GM18511 (cell line): ENCODE measurements at regions not wholly inside any gene's neighbourhood (a gene's known extent, or its start where the extent isn't known, plus 50 kb on each side); places are given as distances from the start of the nearest gene placed in this dataset.

Source experiments
- ATAC-seq: cut with Tn5 transposase; IDR thresholded peaks from one replicate; pipeline ENCODE4 v1.9.1; 2021; ENCODE audit warnings: mild to moderate bottlenecking, moderate library complexity; ENCODE audit not compliant: unreplicated experiment

DNA sequence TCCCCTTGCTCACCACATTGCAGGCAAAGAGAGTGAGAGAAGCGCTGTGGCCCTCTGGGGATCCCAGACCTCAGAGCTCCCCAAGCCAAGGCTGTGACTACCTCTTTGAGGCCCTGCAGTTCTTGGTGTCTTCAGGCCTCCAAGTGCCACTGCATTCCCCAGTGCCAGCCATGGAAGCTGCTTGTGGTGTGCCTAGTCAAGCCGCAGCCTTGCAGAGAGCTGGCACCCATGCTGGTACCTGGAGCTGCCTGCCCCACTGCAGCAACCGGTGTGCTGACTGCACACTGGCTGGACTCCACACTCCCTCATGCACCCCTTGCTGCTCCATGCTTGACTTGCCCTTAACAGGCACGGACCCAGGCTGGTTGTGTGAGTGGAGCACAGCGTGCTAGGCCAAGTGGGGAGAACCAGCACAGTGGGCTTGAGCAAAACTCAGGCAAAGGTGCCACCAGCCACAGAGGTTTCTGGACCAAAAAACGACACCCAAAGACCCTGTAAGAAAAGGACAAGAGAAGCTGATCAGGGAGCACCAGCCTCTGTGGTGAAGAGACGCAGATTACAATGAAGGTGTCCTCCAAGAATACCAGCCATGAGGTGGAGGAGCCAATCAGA lies 113.5 kb upstream of the TMEM18 start:
- ATAC-seq, result no peak

DNA sequence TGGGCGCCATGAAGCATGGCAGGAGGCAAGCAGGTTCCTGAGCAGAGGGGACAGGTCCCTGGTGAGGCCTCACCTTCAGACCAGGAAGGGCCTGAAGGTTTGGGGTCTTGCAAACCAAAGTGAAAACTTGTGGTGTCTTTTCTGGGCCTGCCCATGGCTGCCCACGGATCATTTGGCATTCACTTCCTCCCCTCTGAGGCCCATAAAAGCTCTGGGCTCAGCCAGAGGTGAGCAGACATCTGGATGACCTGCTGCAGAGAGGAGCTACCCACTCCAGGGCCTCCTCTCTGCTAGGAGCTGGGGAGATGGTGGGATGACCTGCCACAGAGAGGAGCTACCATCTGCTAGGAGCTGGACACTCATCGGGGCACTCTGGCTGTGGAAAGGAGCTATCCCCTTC lies 112.9 kb upstream of the TMEM18 start:
- no peak for ATAC-seq

DNA sequence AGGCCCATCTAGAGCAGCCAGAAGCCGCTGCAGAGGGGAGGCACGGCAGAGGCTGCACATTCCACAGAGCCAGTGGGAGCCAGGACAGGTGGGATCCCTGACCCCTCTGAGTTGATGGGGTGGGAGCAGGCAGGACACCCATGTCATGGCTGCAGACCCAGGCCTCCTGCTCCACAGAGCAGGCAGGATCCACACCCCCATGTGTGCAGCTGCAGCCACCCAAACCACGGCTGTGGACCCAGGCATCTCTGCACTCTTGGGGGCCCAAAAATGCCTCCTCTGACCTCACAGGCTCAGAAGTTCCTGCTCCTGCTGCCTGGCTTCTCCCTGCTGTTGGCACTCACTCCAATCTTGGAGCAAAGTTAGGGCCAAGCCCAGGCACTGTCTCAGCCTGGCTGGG lies 112.3 kb upstream of the TMEM18 start:
- no peak for ATAC-seq

DNA sequence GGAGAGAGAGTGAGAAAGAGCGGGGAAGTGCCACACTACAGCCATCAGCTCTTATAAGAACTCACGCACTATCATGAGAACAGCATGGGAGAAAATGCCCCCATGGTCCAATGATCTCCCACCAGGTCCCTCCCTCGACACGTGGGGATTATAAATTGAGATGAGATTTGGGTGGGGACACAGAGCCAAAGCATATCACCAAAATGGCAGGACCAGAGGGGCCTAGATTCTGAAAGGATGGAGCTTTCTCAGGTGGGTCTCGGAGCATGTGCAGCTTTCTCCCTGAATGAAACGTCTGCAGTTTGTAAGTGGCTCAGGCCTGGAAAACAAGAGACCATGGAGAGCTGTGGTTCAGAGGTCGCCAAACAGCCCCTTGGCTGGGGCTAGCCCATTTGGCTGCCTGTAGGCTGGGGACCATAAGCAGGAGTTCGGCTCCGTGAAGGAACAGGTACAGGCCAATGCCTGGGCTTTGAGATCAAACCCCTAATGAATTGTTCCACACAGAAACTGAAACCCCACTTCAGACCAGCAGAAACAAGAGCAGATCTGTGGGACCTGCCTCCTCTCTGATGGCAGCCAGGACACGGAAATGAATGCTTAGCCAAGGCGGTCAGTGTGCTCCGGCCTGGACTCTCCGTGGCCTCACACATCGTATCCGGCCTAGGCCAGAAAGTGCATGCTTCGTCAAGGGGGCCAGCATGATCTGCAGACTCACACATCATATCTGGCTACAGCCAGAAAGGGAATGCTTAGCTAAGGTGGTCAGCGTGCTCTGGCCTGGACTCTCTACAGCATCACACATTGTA lies 111.2 kb upstream of the TMEM18 start:
- no peak for ATAC-seq

- no peak for ATAC-seq
Measured at GRCh38 chr2:784753-785152, 107.5 kb upstream of the TMEM18 start.

GRCh38 chr2:780581-780980 lies 103.4 kb upstream of the TMEM18 start:
- no peak for ATAC-seq

DNA sequence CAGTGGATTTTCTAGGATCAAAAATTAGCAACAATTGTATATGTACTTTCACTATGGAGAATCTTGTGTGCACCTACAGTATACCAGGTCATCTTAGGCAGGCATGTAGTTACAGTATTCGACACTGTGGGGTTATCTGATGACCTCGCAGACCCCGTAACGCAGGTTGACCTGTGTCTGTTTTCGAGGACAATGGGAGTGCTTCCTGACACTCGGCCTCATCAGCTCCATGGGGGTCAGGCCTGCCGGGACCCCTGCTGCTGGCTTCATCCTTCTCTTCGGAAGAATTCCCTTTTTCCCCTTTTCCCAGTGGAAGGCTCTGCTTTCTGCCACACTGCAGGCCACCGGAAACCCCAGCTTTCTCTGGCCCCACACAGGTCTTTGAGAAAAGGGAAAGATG lies 102.8 kb upstream of the TMEM18 start:
- no peak for ATAC-seq

- ATAC-seq, result no peak
Measured at GRCh38 chr2:778731-779350, 101.6 kb upstream of the TMEM18 start.

DNA sequence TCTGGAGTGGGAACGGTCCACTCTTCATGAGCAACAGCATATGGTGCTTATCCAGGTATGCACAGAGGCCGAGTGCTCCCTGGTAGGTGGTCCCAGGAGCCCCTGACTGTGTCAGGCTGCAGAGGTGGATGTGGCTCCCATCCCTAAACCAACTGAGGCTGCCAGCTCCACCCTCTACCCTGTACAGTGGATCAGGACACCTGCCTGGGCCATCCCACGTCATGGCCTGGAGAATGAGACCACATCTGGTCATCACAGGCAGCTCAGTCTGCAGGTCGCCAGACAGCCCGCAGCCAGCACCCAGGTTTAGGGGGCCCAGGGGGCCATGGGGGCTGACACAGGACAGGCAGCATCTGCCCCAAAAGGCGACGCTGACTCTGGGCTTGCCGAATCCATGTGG lies 100.3 kb upstream of the TMEM18 start:
- no peak for ATAC-seq

- no peak for ATAC-seq
Measured at GRCh38 chr2:777051-777450, 99.8 kb upstream of the TMEM18 start.

GRCh38 chr2:776487-776886 lies 99.3 kb upstream of the TMEM18 start:
- ATAC-seq, result no peak

GRCh38 chr2:776038-776437 lies 98.8 kb upstream of the TMEM18 start:
- no peak for ATAC-seq

- ATAC-seq, result no peak
Measured at GRCh38 chr2:774436-774835, 97.2 kb upstream of the TMEM18 start.

DNA sequence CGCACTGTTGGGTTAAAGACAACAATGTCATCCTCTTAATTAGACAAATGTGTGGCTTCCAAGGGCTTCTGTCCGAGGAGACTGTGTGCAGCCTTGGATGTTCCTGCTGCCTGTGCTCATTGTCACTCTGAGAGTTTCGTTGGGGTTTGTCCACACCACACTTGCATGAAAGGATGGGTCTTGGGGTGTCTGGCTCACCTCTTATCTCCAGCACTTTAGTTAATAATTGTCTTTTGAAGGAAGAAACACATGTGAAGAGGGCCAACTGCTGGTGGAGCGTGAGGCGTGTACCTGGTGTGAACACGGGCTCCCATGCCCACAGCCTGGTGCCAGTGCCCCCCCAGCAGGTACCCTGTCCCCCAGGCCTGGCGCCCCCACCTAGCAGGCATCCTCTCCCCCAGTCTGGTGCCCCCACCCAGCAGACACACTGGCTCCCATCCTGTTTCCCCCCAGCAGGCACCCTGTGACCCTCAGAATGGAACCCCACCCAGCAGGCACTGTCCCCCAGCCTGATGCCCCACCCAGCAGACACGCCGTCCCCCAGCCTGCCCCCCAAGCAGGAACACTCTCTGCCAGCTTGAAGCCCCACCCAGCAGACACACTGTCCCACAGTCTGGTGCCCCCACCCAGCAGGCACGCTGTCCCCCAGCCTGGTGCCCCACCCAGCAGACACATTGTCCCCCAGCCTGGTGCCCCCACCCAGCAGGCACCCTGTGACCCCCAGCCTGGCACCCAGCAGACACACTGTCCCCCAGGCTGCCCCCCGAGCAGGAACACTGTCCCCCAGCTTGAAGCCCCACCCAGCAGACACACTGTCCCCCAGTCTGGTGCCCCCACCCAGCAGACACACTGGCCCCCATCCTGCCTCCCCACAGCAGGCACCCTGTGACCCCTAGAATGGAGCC lies 96.3 kb upstream of the TMEM18 start:
- peak; percentile 58 for ATAC-seq

- no peak for ATAC-seq
Measured at GRCh38 chr2:771538-771937, 94.3 kb upstream of the TMEM18 start.

DNA sequence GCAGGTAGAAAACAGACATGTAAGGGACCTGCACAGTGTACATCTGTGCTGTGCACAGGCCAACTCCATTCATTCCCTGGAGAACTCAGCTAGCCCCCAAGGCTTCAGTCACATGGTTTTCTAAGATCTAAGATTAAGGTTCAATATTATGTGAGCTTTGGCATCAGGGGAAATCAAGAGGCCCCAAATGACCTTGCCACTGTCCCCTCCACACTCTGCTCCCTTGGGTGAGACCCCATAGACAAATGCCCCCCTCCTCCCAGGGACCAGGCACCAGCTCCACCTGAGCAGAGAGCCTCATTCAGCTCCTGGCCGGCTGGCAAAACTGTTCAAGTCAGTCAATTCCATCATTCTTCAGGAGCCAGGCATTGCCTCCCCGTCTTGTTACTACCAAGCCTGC lies 93.6 kb upstream of the TMEM18 start:
- no peak for ATAC-seq

- no peak for ATAC-seq
Measured at GRCh38 chr2:769771-770170, 92.6 kb upstream of the TMEM18 start.

DNA sequence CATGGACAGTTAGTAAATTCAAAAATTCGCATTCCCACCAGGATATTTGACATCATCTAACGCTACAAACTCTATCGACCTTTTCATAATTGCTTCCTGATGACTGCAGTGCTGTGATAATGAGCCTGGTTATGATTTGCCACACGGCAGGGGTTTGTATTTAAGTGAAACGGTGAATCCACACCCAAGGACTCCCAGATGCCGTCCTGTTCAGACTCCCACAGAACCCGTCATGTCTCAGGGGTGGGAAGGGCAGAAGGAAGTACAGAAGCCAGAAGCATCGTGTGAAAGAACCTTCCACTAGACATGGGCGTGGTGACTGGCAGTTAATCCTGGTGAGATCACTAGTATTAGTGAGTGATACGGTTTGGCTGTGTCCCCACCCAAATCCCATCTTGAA lies 91.2 kb upstream of the TMEM18 start:
- ATAC-seq, result no peak

DNA sequence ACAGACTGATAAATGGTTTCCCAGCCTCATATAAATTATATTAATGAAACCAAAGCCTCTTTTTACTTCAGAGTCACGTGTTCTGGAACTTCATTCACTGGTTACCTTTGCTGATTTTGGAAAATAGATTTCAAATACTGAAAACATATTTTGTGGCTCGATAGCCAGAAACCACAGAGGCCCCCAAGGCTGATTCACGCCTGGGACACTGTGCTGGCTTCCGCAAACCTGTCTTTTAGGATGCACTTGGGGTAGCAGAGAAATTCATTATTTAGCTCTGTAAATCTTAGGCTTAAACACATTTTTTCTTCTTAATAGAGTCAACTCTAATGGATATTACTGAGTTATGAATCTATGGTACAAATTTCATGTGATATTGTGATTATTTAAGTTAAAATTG lies 90.7 kb upstream of the TMEM18 start:
- no peak for ATAC-seq

GRCh38 chr2:767440-767839 lies 90.2 kb upstream of the TMEM18 start:
- no peak for ATAC-seq

GRCh38 chr2:766255-766654 lies 89.0 kb upstream of the TMEM18 start:
- ATAC-seq, result no peak
